ENCODE measurements at regions not wholly inside any gene's neighbourhood (a gene's known extent, or its start where the extent isn't known, plus 50 kb on each side); places are given as distances from the start of the nearest gene placed in this dataset.

DNA sequence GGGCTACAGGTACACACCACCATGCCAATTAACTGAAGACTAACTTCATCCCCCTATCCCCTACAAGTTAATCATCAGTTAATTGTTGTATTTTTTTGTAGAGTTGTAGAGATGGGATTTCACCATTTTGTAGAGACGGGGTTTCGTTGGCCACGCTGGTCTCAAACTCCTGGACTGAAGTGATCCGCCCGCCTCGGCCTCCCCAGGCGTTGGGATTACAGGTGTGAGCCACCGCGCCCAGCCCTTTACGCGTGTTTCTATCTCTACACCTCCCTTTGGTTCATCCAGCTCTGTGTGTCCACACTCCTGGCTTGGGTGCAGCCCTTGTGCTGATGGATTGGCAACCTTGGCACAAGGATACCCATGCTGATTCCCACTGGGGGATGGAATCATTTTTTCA lies 258.8 kb downstream of the FAM43A start:
- TF ChIP-seq, protein P1, sequence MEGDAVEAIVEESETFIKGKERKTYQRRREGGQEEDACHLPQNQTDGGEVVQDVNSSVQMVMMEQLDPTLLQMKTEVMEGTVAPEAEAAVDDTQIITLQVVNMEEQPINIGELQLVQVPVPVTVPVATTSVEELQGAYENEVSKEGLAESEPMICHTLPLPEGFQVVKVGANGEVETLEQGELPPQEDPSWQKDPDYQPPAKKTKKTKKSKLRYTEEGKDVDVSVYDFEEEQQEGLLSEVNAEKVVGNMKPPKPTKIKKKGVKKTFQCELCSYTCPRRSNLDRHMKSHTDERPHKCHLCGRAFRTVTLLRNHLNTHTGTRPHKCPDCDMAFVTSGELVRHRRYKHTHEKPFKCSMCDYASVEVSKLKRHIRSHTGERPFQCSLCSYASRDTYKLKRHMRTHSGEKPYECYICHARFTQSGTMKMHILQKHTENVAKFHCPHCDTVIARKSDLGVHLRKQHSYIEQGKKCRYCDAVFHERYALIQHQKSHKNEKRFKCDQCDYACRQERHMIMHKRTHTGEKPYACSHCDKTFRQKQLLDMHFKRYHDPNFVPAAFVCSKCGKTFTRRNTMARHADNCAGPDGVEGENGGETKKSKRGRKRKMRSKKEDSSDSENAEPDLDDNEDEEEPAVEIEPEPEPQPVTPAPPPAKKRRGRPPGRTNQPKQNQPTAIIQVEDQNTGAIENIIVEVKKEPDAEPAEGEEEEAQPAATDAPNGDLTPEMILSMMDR (IDR thresholded peaks at IDR 0.05), result no peak
- TF ChIP-seq REST (IDR thresholded peaks at IDR 0.05; ENCODE audit: insufficient read depth in 1 of 2, low read depth in 2 of 2, low read length in 1 of 2) (no peak), POLR2AphosphoS5 (IDR thresholded peaks at IDR 0.05; ENCODE audit: low read depth, low read length) (no peak), TCF7L2 (IDR thresholded peaks at IDR 0.05; ENCODE audit: low read depth, low read length) (no peak), SIN3A (IDR thresholded peaks at IDR 0.05; ENCODE audit: borderline replicate concordance, insufficient read depth, low read depth, low read length) (no peak)

All from Panc1 (cell line).